Natural killer cell treated with Interleukin-12 subunit alpha and Interleukin-12 subunit beta and Interleukin-15 and Interleukin-18, amount 100 ng/mL, for 72 hours (primary cell): ENCODE measurements at regions not wholly inside any gene's neighbourhood (a gene's known extent, or its start where the extent isn't known, plus 50 kb on each side); places are given as distances from the start of the nearest gene placed in this dataset.

Experiments used
- ATAC-seq, 2 donors: fragments of 150-1000 bp; cut with Tn5 transposase in 1 of 2; sonication (Bioruptor Pico), chemical (Tn5 transposase) in 1 of 2; 2 replicates each; pipeline ENCODE4 v1.10.0; 2021
- DNase-seq: peaks from one replicate; pipeline ENCODE4 v3.0.0; 2022; ENCODE audit warnings: low spot score
- H3K27ac Mint-ChIP-seq, 2 donors: 1 replicate in 1 of 2; 2 replicates in 1 of 2; pipeline ENCODE4 v1.8.0; 2022; ENCODE audit warnings: mixed read lengths in 2 of 2, mild to moderate bottlenecking in 1 of 2, moderate library complexity in 1 of 2
- H3K27me3 Mint-ChIP-seq, 2 donors: 1 replicate in 1 of 2; 2 replicates in 1 of 2; pipeline ENCODE4 v1.8.0; 2022; ENCODE audit warnings: mixed read lengths in 2 of 2
- H3K36me3 Mint-ChIP-seq: one replicate; pipeline ENCODE4 v1.8.0; 2022; ENCODE audit warnings: mixed read lengths
- H3K4me1 Mint-ChIP-seq, 2 donors: 1 replicate in 1 of 2; 2 replicates in 1 of 2; pipeline ENCODE4 v1.8.0; 2022; ENCODE audit warnings: low read depth in 2 of 2, mixed read lengths in 2 of 2, mild to moderate bottlenecking in 1 of 2
- H3K4me3 Mint-ChIP-seq: one replicate; pipeline ENCODE4 v1.8.0; 2022; ENCODE audit warnings: mixed read lengths
- H3K9me3 Mint-ChIP-seq: 2 replicates; pipeline ENCODE4 v1.8.0; 2022; ENCODE audit warnings: mixed read lengths

DNA sequence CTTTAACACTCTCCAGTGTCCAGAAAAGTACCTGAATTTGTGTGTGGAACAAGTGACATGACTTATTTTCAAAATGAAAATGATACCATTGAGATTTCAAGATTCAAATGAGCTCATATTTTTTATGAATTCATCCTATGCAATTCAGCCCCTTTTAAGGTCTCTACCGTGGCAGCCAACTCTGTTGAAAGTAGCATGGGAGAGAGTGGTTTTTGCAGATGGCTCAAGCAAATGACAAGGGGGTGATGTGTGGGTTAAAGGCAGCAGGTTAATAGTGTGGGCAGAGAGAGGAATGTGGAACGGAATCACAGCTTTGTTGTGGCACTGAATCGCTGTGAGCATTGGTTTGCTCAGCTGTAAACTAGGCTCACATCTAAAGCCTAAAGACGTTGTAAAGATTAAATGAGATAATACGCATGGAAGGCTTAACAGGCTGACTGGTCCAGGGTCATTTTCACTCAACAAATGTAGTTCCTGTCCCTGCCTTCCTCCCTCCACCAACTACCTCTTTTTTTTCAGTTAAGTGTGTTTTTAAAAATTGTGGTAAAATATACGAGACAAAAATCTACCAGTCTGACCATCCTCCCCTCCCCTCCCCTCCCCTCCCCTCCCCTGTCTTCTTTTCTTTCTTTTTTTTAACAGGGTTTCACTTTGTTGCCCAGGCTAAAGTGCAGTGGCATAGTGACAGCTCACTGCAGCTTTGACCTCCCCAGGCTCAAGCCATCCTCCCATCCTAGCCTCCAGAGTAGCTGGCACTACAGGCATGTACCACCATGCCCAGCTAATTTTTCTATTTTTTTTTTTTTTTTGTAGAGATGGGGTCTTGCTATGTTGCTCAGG lies 114.7 kb upstream of the ZNF217 start:
- peaks cover 35 to 40% of the 10 kb centered on the region in 2 donors for H3K4me1 Mint-ChIP-seq
- H3K4me3 Mint-ChIP-seq, result peak overlapping the region; percentile 74
- H3K27ac Mint-ChIP-seq, result peak overlapping the region; percentile 87 to 91
- DNase-seq (peak; percentile 66), ATAC-seq (peak; percentile 67 to 76)
- H3K27me3 Mint-ChIP-seq, result peaks cover 0 to 2% of the 10 kb centered on the region in 2 donors
- H3K36me3 Mint-ChIP-seq, result no peaks in the 10 kb centered on the region
- H3K9me3 Mint-ChIP-seq, result no peaks in the 10 kb centered on the region

DNA sequence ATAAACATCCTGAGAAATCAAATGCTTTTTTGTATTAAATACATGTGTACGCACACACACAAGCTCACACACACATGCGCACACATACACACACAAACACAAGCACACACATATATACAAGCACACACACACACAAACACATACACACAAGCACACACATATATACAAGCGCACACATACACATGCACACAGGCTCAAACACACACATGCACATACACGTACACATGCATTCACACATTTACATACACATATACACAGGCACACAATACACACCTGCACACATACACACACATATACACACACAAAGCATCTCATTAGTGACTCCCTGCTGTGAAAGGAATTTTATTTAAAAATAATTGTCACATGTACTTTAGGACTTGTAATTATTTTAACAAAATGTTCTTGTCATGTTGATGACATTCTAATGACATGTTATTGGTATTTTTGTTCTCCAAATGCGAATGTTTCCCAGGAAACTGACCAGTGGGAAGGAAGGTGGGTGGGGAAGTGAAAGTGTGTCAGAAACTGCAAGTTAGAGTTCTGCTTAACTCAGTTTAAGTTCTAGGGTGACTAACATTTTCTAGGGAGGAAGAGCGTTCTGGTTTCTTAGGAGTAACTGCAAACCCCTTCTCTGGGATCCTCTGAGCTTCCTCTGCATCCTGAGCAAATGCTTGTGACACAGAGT lies 113.9 kb upstream of the ZNF217 start:
- no peaks in the 10 kb centered on the region for H3K36me3 Mint-ChIP-seq
- H3K27ac Mint-ChIP-seq, result peak overlapping the region; percentile 87 to 91
- H3K9me3 Mint-ChIP-seq, result no peaks in the 10 kb centered on the region
- DNase-seq, result no peak
- peak overlapping the region; percentile 74 for H3K4me3 Mint-ChIP-seq
- H3K4me1 Mint-ChIP-seq, result peaks cover 35 to 40% of the 10 kb centered on the region in 2 donors
- H3K27me3 Mint-ChIP-seq, result peaks cover 0 to 2% of the 10 kb centered on the region in 2 donors
- peak; percentile 14 to 41 for ATAC-seq

DNA sequence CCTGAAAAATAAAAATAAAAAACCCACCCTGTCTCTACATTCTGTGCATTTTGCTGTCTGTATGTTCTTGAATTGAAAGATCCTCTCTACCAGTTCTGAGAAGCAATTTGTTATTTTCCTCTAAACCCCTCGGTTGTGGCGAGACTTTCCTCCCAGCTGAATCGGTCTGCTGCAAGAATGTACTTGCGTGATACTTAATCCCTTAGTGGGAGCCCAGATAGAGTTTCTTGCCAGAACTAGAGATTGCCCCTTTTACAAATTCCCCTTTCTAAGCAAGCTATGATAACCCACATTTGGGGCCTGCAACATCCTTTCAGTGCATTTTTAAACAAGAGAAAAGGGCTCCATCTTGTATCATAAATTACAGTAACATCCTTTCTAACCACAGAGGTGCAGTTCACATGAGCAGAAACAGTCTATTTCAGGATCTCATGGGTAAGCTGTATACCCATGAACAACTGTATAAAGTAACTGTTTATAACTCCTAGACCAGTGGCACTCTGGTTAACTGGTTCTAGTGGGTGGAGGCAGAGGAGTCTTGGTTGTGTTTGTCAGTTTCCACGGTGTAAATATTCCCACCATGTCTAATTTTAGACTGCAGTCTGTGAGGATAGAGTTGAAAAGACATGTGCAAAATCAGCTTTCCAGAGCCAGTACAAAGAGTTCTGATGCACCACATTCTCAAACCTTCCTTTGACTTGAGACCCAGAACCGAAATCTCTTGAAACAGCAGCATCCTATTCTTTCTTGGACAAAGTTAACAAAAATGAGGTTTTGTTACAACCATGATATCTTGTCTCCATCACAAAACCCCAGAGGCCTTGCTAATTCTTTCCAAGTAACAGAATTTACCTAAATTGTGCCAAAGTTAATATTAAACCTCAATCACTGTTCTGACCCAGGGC lies 113.1 kb upstream of the ZNF217 start:
- ATAC-seq (peak; percentile 60 to 71), DNase-seq (no peak)
- H3K4me1 Mint-ChIP-seq, result peaks cover 35 to 40% of the 10 kb centered on the region in 2 donors
- no peaks in the 10 kb centered on the region for H3K9me3 Mint-ChIP-seq
- peak overlapping the region; percentile 74 for H3K4me3 Mint-ChIP-seq
- H3K27ac Mint-ChIP-seq, result peak overlapping the region; percentile 87 to 91
- H3K36me3 Mint-ChIP-seq, result no peaks in the 10 kb centered on the region
- peaks cover 0 to 2% of the 10 kb centered on the region in 2 donors for H3K27me3 Mint-ChIP-seq

DNA sequence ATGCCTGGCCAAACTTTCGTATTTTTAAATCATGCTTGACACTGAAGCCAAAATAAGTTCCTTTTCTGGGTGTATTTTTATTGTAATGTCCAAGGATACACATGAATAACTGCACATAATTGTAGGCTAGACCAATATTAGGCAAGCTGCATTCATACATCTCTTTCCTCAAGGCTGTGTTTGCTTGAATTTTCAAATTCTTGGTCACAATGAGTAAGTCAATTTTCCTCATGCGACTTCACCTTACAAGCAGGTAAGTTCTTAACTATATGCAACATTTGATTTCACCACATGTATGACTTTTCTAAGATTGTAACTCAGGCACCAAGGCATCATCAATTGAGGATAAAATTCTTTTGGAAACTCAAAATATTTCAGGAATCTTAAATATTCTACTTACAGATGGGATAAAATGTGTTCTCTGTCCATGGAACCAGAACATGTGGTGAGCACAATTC lies 112.4 kb upstream of the ZNF217 start:
- ATAC-seq (no peak), DNase-seq (no peak)
- Mint-ChIP-seq H3K27me3 (peaks cover 0 to 2% of the 10 kb centered on the region in 2 donors), H3K27ac (peak overlapping the region; percentile 87 to 91), H3K4me1 (peaks cover 36 to 43% of the 10 kb centered on the region in 2 donors), H3K36me3 (no peaks in the 10 kb centered on the region), H3K9me3 (no peaks in the 10 kb centered on the region), H3K4me3 (peak overlapping the region; percentile 74)

GRCh38 chr20:53702617-53703016 lies 109.0 kb upstream of the ZNF217 start:
- no peak for ATAC-seq
- H3K36me3 Mint-ChIP-seq, result no peaks in the 10 kb centered on the region
- H3K4me1 Mint-ChIP-seq, result peaks cover 28 to 29% of the 10 kb centered on the region in 2 donors

GRCh38 chr20:53699906-53700305 lies 106.3 kb upstream of the ZNF217 start:
- Mint-ChIP-seq H3K9me3 (no peaks in the 10 kb centered on the region), H3K27me3 (no peaks in the 10 kb centered on the region), H3K27ac (no peak overlapping the region), H3K4me3 (no peak overlapping the region), H3K36me3 (no peaks in the 10 kb centered on the region), H3K4me1 (peaks cover 15 to 16% of the 10 kb centered on the region in 2 donors)
- no peak for ATAC-seq
- no peak for DNase-seq

More at GRCh38 chr20:53702617-53703016, 109.0 kb upstream of the ZNF217 start:
- Mint-ChIP-seq H3K27ac (no peak overlapping the region), H3K9me3 (no peaks in the 10 kb centered on the region), H3K27me3 (no peaks in the 10 kb centered on the region), H3K4me3 (no peak overlapping the region)
- no peak for DNase-seq

GRCh38 chr20:53699085-53699674 lies 105.5 kb upstream of the ZNF217 start:
- H3K4me3 Mint-ChIP-seq, result no peak overlapping the region
- peaks cover 15 to 16% of the 10 kb centered on the region in 2 donors for H3K4me1 Mint-ChIP-seq
- no peak for ATAC-seq
- H3K9me3 Mint-ChIP-seq, result no peaks in the 10 kb centered on the region
- DNase-seq, result no peak
- H3K27ac Mint-ChIP-seq, result no peak overlapping the region
- no peaks in the 10 kb centered on the region for H3K27me3 Mint-ChIP-seq
- H3K36me3 Mint-ChIP-seq, result no peaks in the 10 kb centered on the region

- Mint-ChIP-seq H3K27me3 (no peaks in the 10 kb centered on the region), H3K27ac (no peak overlapping the region), H3K4me3 (no peak overlapping the region), H3K9me3 (no peaks in the 10 kb centered on the region), H3K4me1 (peaks cover 16% of the 10 kb centered on the region in 2 donors), H3K36me3 (no peaks in the 10 kb centered on the region)
- ATAC-seq (no peak), DNase-seq (no peak)
Measured at GRCh38 chr20:53698371-53698978, 104.8 kb upstream of the ZNF217 start.

DNA sequence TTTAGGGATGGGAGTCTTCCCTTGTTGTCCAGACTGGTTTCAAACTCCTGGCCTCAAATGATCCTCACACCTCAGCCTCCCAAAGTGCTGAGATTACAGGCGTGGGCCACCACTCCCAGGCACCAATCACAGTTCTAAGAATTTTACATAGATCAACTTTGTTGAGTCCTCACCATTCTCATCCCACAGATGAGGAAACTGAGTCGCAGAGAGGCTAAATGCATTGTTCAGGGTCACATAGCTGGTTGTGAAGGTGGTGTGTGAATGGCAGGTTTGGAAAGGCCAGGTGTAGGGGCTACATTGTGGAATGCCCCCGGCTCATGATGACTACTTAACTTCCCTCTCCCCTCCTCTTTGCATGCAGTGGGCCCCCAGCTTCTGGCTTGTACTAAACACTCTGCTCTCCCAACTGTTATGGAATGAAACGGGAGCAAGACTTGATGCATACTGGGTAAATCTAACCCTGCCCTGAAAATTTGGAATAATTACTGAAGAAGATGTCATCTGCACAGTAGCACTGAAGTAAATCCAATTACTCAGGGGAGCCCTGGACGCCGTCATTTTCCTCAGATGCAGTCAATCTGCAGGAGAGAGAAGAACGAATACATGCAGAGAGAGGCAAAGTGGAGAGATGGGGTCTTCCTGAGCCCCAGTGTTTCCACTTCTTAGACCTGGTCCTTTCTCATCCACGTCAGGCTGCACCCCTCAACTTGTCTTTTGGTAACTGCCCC lies 102.3 kb upstream of the ZNF217 start:
- peaks cover 0 to 7% of the 10 kb centered on the region in 2 donors for H3K27me3 Mint-ChIP-seq
- DNase-seq (no peak), ATAC-seq (no peak)
- H3K4me3 Mint-ChIP-seq, result no peak overlapping the region
- H3K27ac Mint-ChIP-seq, result no peak overlapping the region
- H3K4me1 Mint-ChIP-seq, result peaks cover 33 to 35% of the 10 kb centered on the region in 2 donors
- no peaks in the 10 kb centered on the region for H3K36me3 Mint-ChIP-seq
- H3K9me3 Mint-ChIP-seq, result no peaks in the 10 kb centered on the region

- Mint-ChIP-seq H3K4me1 (peaks cover 26 to 30% of the 10 kb centered on the region in 2 donors), H3K9me3 (no peaks in the 10 kb centered on the region), H3K4me3 (peak overlapping the region; percentile 86), H3K27me3 (peaks cover 0 to 7% of the 10 kb centered on the region in 2 donors), H3K27ac (peak overlapping the region; percentile 55 to 72), H3K36me3 (no peaks in the 10 kb centered on the region)
- DNase-seq, result no peak
- peak; percentile 82 for ATAC-seq
Measured at GRCh38 chr20:53693262-53693871, 99.7 kb upstream of the ZNF217 start.

- ATAC-seq, result peak in 1 of 2 donors; percentile 64
- Mint-ChIP-seq H3K27ac (peak overlapping the region; percentile 55 to 72), H3K9me3 (no peaks in the 10 kb centered on the region), H3K4me3 (peak overlapping the region; percentile 86), H3K4me1 (peaks cover 26 to 30% of the 10 kb centered on the region in 2 donors), H3K36me3 (no peaks in the 10 kb centered on the region), H3K27me3 (peaks cover 0 to 7% of the 10 kb centered on the region in 2 donors)
- DNase-seq, result no peak
Measured at GRCh38 chr20:53692465-53693067, 98.9 kb upstream of the ZNF217 start.
